PC-9 (cell line): ENCODE measurements at regions not wholly inside any gene's neighbourhood (a gene's known extent, or its start where the extent isn't known, plus 50 kb on each side); places are given as distances from the start of the nearest gene placed in this dataset.

ENCODE experiments used
- BruUV-seq: library from RNA; stranded (reverse); fragments of 400-500 nt; replicated peaks from 2 replicates; lab custom pipeline; 2021; lab: Mats Ljungman, UMichigan
- CTCF ChIA-PET: fragments of 300-600 bp; sonication (Branson Sonifier 250); formaldehyde crosslinking; loops from one replicate; lab custom pipeline; 2022; ENCODE audit warnings: antibody characterized with exemption; lab: Charles Lee
- POLR2A ChIA-PET: fragments of 300-600 bp; sonication (Branson Sonifier 250); formaldehyde crosslinking; loops from one replicate; lab custom pipeline; 2022; ENCODE audit warnings: antibody characterized with exemption; ENCODE audit not compliant: unreplicated experiment; lab: Charles Lee
- DNase-seq, 2 experiments: peaks; one replicate each; pipeline versions ENCODE4 v3.0.0 to v3.0.0-alpha.2; 2015 to 2022; ENCODE audit warnings: mixed read lengths in 1 of 2
- H2AFZ ChIP-seq: fragments of 200-600 bp; sonication (generic); 2 replicates; pipeline ENCODE4 v1.8.1; 2017; ENCODE audit warnings: antibody characterized with exemption
- H3F3A ChIP-seq: fragments of 200-600 bp; sonication (generic); 2 replicates; pipeline ENCODE4 v1.8.1; 2017; ENCODE audit warnings: antibody characterized with exemption, mild to moderate bottlenecking, low read depth; ENCODE audit not compliant: insufficient read depth
- H3K27ac ChIP-seq: fragments of 200-600 bp; sonication (generic); 2 replicates; pipeline ENCODE4 v1.6.1; 2016; ENCODE audit warnings: mixed run types
- H3K27me3 ChIP-seq: fragments of 200-600 bp; sonication (generic); 2 replicates; pipeline ENCODE4 v1.6.1; 2016; ENCODE audit warnings: low read depth, mixed run types; ENCODE audit not compliant: insufficient read depth
- H3K36me3 ChIP-seq: fragments of 200-600 bp; sonication (generic); 2 replicates; pipeline ENCODE4 v1.6.1; 2016; ENCODE audit warnings: low read depth, mixed run types
- H3K4me1 ChIP-seq: fragments of 200-600 bp; sonication (generic); replicated peaks from 2 replicates; pipeline ENCODE4 v1.6.1; 2016; ENCODE audit warnings: mixed run types; ENCODE audit not compliant: insufficient read depth
- H3K4me2 ChIP-seq: fragments of 200-600 bp; sonication (generic); 2 replicates; pipeline ENCODE4 v1.6.1; 2017; ENCODE audit warnings: mixed run types
- H3K4me3 ChIP-seq: fragments of 200-600 bp; sonication (generic); 2 replicates; pipeline ENCODE4 v1.6.1; 2016; ENCODE audit warnings: mixed run types
- H3K79me2 ChIP-seq: fragments of 200-600 bp; sonication (generic); 2 replicates; pipeline ENCODE4 v1.6.1; 2017; ENCODE audit warnings: low read depth, mixed run types
- H3K9me2 ChIP-seq: fragments of 200-600 bp; sonication (generic); 2 replicates; pipeline ENCODE4 v1.8.1; 2017; ENCODE audit warnings: mild to moderate bottlenecking; ENCODE audit not compliant: insufficient read depth
- H3K9me3 ChIP-seq: fragments of 200-600 bp; sonication (generic); 2 replicates; pipeline ENCODE4 v1.8.1; 2016; ENCODE audit warnings: low read depth; ENCODE audit not compliant: insufficient read depth
- H4K20me1 ChIP-seq: fragments of 200-600 bp; sonication (generic); 2 replicates; pipeline ENCODE4 v1.8.1; 2017; ENCODE audit not compliant: insufficient read depth
- EZH2 ChIP-seq: fragments of 200-600 bp; sonication (generic); IDR thresholded peaks from 2 replicates; pipeline ENCODE4 v1.8.0; 2017; ENCODE audit warnings: antibody characterized with exemption, low read depth
- intact Hi-C: fragments of 100-400 bp; cut with micrococcal nuclease; formaldehyde crosslinking; loops from one replicate; pipeline ENCODE4 v1.10.0; 2022; ENCODE audit not compliant: unreplicated experiment
- TF ChIP-seq, protein P1 (sequence below): fragments of 200-600 bp; sonication (generic); conservative IDR thresholded peaks from 2 replicates; pipeline ENCODE4 v1.6.1; 2017; ENCODE audit warnings: mixed run types, antibody characterized with exemption, mild to moderate bottlenecking, moderate library complexity

DNA sequence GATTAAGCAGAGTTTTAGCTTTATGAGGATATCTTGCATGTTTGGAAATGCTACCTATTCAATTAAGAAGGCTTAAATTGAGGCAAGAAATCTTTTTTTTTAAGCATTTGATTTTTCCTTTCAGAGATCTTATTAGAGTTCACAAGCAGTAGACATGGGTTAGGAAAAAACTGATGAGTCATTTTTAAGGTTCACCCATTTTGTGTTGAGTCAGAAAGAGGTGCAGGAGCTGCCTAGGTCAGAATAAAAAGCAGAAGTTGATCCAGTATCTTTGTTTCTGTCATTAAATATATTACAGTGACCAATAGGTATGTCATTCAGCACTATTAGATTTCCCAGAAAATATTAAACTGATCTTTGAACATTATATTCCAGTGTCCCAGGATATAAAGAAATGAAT lies 306.8 kb downstream of the LMBRD1 start:
- intact Hi-C loops, result no loop called here
- no peak overlapping the region for H3K4me3 ChIP-seq

GRCh38 chr6:69487688-69488087 lies 309.1 kb downstream of the LMBRD1 start:
- Histone ChIP-seq H3K9me3 (no peaks in the 10 kb centered on the region), H3K4me2 (no peak overlapping the region), H4K20me1 (no peaks in the 10 kb centered on the region), H3K36me3 (no peaks in the 10 kb centered on the region), H3K4me3 (no peak overlapping the region), H2AFZ (no peak overlapping the region), H3K79me2 (no peaks in the 10 kb centered on the region), H3K9me2 (no peaks in the 10 kb centered on the region), H3K4me1 (no peaks in the 10 kb centered on the region), H3K27me3 (no peaks in the 10 kb centered on the region), H3F3A (no peaks in the 10 kb centered on the region), H3K27ac (no peak overlapping the region)
- TF ChIP-seq EZH2, result no peak
- TF ChIP-seq, protein P1, sequence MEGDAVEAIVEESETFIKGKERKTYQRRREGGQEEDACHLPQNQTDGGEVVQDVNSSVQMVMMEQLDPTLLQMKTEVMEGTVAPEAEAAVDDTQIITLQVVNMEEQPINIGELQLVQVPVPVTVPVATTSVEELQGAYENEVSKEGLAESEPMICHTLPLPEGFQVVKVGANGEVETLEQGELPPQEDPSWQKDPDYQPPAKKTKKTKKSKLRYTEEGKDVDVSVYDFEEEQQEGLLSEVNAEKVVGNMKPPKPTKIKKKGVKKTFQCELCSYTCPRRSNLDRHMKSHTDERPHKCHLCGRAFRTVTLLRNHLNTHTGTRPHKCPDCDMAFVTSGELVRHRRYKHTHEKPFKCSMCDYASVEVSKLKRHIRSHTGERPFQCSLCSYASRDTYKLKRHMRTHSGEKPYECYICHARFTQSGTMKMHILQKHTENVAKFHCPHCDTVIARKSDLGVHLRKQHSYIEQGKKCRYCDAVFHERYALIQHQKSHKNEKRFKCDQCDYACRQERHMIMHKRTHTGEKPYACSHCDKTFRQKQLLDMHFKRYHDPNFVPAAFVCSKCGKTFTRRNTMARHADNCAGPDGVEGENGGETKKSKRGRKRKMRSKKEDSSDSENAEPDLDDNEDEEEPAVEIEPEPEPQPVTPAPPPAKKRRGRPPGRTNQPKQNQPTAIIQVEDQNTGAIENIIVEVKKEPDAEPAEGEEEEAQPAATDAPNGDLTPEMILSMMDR, result peak; percentile 44; the same call in 1 of the 2 replicates
- DNase-seq, result no peak
- no TSS peak for BruUV-seq
- POLR2A ChIA-PET, result no interaction called here
- CTCF ChIA-PET, result no interaction called here
- intact Hi-C loops, result no loop called here

More for the DNA sequence above, 306.8 kb downstream of the LMBRD1 start:
- Histone ChIP-seq H3K9me3 (no peaks in the 10 kb centered on the region), H4K20me1 (no peaks in the 10 kb centered on the region), H3K79me2 (no peaks in the 10 kb centered on the region), H3K27me3 (no peaks in the 10 kb centered on the region), H3K36me3 (no peaks in the 10 kb centered on the region), H3K9me2 (no peaks in the 10 kb centered on the region), H3K4me2 (no peak overlapping the region), H3F3A (no peaks in the 10 kb centered on the region; the same call in 1 of the 2 replicates), H2AFZ (no peak overlapping the region), H3K27ac (no peak overlapping the region), H3K4me1 (no peaks in the 10 kb centered on the region)
- no TSS peak for BruUV-seq
- ChIA-PET CTCF (no interaction called here), POLR2A (no interaction called here)
- DNase-seq, result no peak
- TF ChIP-seq, protein P1, result no peak
- TF ChIP-seq EZH2, result no peak

GRCh38 chr6:69466979-69467570 lies 329.7 kb downstream of the LMBRD1 start:
- Histone ChIP-seq H2AFZ (no peak overlapping the region), H3F3A (no peaks in the 10 kb centered on the region), H3K9me2 (no peaks in the 10 kb centered on the region), H3K27ac (no peak overlapping the region), H3K9me3 (no peaks in the 10 kb centered on the region), H3K36me3 (no peaks in the 10 kb centered on the region), H4K20me1 (no peaks in the 10 kb centered on the region), H3K4me2 (no peak overlapping the region), H3K27me3 (no peaks in the 10 kb centered on the region), H3K79me2 (no peaks in the 10 kb centered on the region), H3K4me1 (no peaks in the 10 kb centered on the region), H3K4me3 (no peak overlapping the region)
- no peak for DNase-seq
- TF ChIP-seq, protein P1, result no peak
- no peak for TF ChIP-seq EZH2
- CTCF ChIA-PET, result no interaction called here
- POLR2A ChIA-PET, result no interaction called here
- intact Hi-C loops, result no loop called here
- no TSS peak for BruUV-seq
